ENCODE measurements at regions not wholly inside any gene's neighbourhood (a gene's known extent, or its start where the extent isn't known, plus 50 kb on each side); places are given as distances from the start of the nearest gene placed in this dataset.

DNA sequence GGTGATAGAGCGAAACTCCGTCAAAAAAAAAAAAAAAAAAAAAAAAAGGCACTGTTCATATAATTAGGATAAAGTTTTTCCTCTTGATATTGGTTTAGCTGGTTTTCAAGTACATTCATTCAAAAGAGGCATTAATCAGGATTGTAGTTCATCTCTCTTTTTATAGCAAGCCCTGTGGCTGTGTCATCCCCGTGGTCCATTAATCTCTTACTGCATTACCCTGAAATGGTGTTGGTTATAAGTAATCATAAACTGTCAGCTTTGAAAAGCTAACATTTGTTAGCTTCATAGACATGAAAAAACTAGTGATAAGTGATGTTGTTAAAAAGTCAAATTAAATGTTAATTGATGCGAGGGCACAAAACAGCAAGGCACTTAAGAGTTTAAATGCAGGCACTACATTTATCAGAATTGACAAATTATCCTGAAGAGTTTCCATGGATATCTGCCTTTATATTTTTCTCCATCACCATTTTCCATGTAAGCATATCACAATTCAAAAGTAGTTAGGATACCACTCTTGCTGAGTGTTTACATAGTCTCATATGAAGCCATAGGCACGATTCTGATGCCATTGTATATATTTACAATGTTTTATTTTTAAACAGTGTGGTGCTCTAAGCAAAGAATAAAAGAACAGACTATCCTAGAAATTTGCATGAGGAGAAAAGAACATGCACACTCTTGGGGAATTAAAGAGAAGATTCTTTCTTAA, 193.1 kb downstream of the OTOL1 start:
- Histone ChIP-seq H3K27ac (no peak overlapping the region), H3K4me3 (no peak overlapping the region), H3K4me2 (no peak overlapping the region), H3K9me3 (no peaks in the 10 kb centered on the region), H3K4me1 (no peaks in the 10 kb centered on the region)
- DNase-seq (ENCODE audit: low read depth in 1 of 2, low spot score in 1 of 2), result no peak
- 56% methylated on average over 5 of the region's 5 CpGs for WGBS (ENCODE audit: missing lambda C conversion rate)
- ChIA-PET CTCF (no interaction called here), POLR2A (no interaction called here)
- ATAC-seq, result no peak
- no peak for FAIRE-seq
- no peak for TF ChIP-seq KDM5A (IDR thresholded peaks at IDR 0.05)
- no peak for TF ChIP-seq RCOR1 (IDR thresholded peaks at IDR 0.05; ENCODE audit: low read depth, low read length)

DNA sequence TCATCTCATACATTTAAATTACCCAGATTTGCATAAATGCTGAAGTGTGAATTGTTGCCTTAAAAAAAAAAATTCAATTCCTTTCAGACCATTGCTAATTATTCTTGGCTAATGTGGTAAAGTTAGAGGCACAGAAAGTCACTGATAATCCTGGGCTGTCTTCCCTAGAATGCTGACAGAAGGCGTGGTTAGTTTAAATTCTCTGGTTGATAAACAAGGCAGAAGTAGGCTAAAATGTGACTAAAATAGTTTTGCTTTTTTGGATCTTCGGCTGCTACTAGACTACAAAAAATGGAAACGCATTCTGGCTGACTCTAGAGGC, 193.7 kb downstream of the OTOL1 start:
- TF ChIP-seq, protein P1, sequence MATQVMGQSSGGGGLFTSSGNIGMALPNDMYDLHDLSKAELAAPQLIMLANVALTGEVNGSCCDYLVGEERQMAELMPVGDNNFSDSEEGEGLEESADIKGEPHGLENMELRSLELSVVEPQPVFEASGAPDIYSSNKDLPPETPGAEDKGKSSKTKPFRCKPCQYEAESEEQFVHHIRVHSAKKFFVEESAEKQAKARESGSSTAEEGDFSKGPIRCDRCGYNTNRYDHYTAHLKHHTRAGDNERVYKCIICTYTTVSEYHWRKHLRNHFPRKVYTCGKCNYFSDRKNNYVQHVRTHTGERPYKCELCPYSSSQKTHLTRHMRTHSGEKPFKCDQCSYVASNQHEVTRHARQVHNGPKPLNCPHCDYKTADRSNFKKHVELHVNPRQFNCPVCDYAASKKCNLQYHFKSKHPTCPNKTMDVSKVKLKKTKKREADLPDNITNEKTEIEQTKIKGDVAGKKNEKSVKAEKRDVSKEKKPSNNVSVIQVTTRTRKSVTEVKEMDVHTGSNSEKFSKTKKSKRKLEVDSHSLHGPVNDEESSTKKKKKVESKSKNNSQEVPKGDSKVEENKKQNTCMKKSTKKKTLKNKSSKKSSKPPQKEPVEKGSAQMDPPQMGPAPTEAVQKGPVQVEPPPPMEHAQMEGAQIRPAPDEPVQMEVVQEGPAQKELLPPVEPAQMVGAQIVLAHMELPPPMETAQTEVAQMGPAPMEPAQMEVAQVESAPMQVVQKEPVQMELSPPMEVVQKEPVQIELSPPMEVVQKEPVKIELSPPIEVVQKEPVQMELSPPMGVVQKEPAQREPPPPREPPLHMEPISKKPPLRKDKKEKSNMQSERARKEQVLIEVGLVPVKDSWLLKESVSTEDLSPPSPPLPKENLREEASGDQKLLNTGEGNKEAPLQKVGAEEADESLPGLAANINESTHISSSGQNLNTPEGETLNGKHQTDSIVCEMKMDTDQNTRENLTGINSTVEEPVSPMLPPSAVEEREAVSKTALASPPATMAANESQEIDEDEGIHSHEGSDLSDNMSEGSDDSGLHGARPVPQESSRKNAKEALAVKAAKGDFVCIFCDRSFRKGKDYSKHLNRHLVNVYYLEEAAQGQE (IDR thresholded peaks at IDR 0.05), result no peak
- TF ChIP-seq ZC3H11A (IDR thresholded peaks at IDR 0.05), result no peak
- no peak for TF ChIP-seq ZNF302 (CRISPR knock-in tag; IDR thresholded peaks at IDR 0.05)
- TF ChIP-seq KDM5A (IDR thresholded peaks at IDR 0.05), result no peak
- TF ChIP-seq, protein P2, sequence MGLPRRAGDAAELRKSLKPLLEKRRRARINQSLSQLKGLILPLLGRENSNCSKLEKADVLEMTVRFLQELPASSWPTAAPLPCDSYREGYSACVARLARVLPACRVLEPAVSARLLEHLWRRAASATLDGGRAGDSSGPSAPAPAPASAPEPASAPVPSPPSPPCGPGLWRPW (IDR thresholded peaks at IDR 0.05), result no peak
- TF ChIP-seq BHLHE40 (IDR thresholded peaks at IDR 0.05; ENCODE audit: low read depth, low read length), result no peak
- no peak for TF ChIP-seq RNF2 (IDR thresholded peaks at IDR 0.05; ENCODE audit: borderline replicate concordance, low read depth)
- no peak for TF ChIP-seq NFE2L2 (conservative IDR thresholded peaks at IDR 0.05; ENCODE audit: low read length)
- TF ChIP-seq, protein P3, sequence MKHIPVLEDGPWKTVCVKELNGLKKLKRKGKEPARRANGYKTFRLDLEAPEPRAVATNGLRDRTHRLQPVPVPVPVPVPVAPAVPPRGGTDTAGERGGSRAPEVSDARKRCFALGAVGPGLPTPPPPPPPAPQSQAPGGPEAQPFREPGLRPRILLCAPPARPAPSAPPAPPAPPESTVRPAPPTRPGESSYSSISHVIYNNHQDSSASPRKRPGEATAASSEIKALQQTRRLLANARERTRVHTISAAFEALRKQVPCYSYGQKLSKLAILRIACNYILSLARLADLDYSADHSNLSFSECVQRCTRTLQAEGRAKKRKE (CRISPR knock-in tag; IDR thresholded peaks at IDR 0.05; ENCODE audit: low read depth), result no peak
- no peak for TF ChIP-seq FOXS1 (CRISPR knock-in tag; IDR thresholded peaks at IDR 0.05)
- TF ChIP-seq EHF (CRISPR knock-in tag; IDR thresholded peaks at IDR 0.05), result no peak
- no peak for TF ChIP-seq ESRRA (IDR thresholded peaks at IDR 0.05; ENCODE audit: borderline replicate concordance, low read length)
- TF ChIP-seq MAFK (IDR thresholded peaks at IDR 0.05; ENCODE audit: partially characterized antibody), result no peak
- TF ChIP-seq, protein P4, sequence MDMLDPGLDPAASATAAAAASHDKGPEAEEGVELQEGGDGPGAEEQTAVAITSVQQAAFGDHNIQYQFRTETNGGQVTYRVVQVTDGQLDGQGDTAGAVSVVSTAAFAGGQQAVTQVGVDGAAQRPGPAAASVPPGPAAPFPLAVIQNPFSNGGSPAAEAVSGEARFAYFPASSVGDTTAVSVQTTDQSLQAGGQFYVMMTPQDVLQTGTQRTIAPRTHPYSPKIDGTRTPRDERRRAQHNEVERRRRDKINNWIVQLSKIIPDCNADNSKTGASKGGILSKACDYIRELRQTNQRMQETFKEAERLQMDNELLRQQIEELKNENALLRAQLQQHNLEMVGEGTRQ (IDR thresholded peaks at IDR 0.05), result no peak
- no peak overlapping the region for H3K27ac ChIP-seq
- DNase-seq (ENCODE audit: low read depth in 1 of 2, low spot score in 1 of 2) (no peak), FAIRE-seq (no peak), ATAC-seq (no peak)
- H3K4me3 ChIP-seq, result no peak overlapping the region
- 23% methylated on average over 3 of the region's 3 CpGs for WGBS (ENCODE audit: missing lambda C conversion rate)
- no peak overlapping the region for H3K4me2 ChIP-seq
- POLR2A ChIA-PET, result no interaction called here
- CTCF ChIA-PET, result no interaction called here
- no peaks in the 10 kb centered on the region for H3K4me1 ChIP-seq
- H3K9me3 ChIP-seq, result no peaks in the 10 kb centered on the region

DNA sequence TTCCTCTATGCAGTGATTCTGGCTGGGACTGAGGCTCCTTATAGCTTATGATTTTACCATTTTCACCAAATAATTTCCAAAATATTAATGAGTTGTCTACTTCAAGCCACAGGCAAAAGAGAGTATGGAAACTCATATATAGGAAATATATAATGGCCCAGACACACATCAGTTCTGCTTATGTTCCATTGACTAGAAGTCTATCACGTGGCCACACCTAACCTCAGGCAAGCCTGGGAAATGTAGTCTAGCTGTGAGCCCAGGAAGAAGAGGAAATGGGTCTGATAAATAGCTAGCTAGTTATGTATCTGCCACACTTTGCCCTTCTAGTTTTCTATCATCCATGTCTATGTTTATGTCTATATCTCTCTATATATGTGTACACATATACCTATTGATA, 195.1 kb downstream of the OTOL1 start:
- Histone ChIP-seq H3K27ac (no peak overlapping the region), H3K4me1 (no peaks in the 10 kb centered on the region), H3K9me3 (no peaks in the 10 kb centered on the region), H3K4me2 (no peak overlapping the region), H3K4me3 (no peak overlapping the region)
- ATAC-seq (no peak), FAIRE-seq (no peak), DNase-seq (ENCODE audit: low read depth in 1 of 2, low spot score in 1 of 2) (no peak)
- TF ChIP-seq TP53 (CRISPR knock-in tag; IDR thresholded peaks at IDR 0.05), result no peak
- no peak for TF ChIP-seq EHF (CRISPR knock-in tag; IDR thresholded peaks at IDR 0.05)
- CTCF ChIA-PET, result no interaction called here
- WGBS (ENCODE audit: missing lambda C conversion rate), result 12% methylated on average over 1 of the region's 1 CpG
- POLR2A ChIA-PET, result no interaction called here

Data from A549 (cell line).